ENCODE measurements at regions not wholly inside any gene's neighbourhood (a gene's known extent, or its start where the extent isn't known, plus 50 kb on each side); places are given as distances from the start of the nearest gene placed in this dataset.

DNA sequence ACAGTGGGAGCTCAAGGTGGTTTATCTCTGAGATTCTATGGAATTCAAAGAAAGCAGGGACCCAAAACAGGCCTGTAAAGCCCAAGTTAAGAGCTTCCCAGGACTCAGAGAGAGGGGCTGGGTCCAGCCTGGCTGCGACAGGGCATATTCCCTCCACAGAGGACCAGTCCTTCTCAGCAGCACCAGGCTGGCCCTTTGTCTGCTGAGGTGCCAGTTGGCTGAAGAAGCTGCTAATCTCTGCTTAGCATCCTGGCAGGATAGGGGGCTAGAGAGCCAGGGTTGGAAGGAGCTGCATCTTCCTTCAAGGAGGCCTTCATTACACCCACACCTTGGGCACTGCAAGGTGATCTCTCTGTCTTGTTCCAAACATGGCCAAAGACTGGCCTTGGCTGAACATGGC is 68.3 kb upstream of the TUNAR start:
- no peak for DNase-seq (ENCODE audit: low read depth in 2 of 2)
- TF ChIP-seq, protein P1, sequence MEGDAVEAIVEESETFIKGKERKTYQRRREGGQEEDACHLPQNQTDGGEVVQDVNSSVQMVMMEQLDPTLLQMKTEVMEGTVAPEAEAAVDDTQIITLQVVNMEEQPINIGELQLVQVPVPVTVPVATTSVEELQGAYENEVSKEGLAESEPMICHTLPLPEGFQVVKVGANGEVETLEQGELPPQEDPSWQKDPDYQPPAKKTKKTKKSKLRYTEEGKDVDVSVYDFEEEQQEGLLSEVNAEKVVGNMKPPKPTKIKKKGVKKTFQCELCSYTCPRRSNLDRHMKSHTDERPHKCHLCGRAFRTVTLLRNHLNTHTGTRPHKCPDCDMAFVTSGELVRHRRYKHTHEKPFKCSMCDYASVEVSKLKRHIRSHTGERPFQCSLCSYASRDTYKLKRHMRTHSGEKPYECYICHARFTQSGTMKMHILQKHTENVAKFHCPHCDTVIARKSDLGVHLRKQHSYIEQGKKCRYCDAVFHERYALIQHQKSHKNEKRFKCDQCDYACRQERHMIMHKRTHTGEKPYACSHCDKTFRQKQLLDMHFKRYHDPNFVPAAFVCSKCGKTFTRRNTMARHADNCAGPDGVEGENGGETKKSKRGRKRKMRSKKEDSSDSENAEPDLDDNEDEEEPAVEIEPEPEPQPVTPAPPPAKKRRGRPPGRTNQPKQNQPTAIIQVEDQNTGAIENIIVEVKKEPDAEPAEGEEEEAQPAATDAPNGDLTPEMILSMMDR (conservative IDR thresholded peaks at IDR 0.05 in 1 of 2, IDR thresholded peaks at IDR 0.05 in 1 of 2; ENCODE audit: low read depth in 1 of 2, low read length in 2 of 2) = no peak
- no peak for TF ChIP-seq EZH2 (IDR thresholded peaks at IDR 0.05; ENCODE audit: low read length, missing control alignments)

DNA sequence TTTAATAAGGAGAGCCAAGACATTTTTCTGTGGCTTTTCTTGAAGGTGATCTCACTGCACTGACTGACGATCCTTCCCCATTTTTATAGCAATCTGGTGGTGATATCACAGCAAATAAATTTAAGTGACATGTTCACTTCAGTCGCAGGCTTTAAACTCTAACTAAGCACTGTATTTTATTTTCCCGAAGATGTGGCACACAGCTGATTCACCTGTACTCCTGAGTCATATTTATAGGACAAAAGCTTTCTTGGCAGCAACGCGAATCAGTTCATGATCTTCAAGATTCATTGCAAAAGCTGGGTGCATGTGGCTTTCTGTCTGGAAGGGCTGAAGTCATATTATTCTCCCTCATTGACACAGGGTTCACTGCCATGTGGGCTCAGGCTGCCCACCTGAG is 79.8 kb upstream of the TUNAR start:
- Histone ChIP-seq H3K9ac (ENCODE audit: insufficient read depth, low read length) (no peak overlapping the region), H4K20me1 (ENCODE audit: control insufficient read depth, extremely low read depth, insufficient read depth, low read length) (no peaks in the 10 kb centered on the region), H3K27me3 (ENCODE audit: control insufficient read depth, insufficient read depth, low read length) (no peaks in the 10 kb centered on the region), H3K4me3 (replicated peaks in 1 of 4; ENCODE audit: control extremely low read depth in 1 of 4, insufficient read depth in 1 of 4, low read depth in 3 of 4, low read length in 4 of 4) (no peak overlapping the region), H3K79me2 (ENCODE audit: control insufficient read depth, insufficient read depth, low read length) (no peaks in the 10 kb centered on the region), H2AFZ (ENCODE audit: low read length) (no peak overlapping the region), H3K4me1 (ENCODE audit: control insufficient read depth, extremely low read depth, insufficient read depth, low read length) (no peaks in the 10 kb centered on the region), H3K4me2 (ENCODE audit: extremely low read depth, insufficient read depth, low read length) (no peak overlapping the region), H3K27ac (ENCODE audit: insufficient read depth, low read length) (no peak overlapping the region), H3K9me3 (ENCODE audit: control insufficient read depth, insufficient read depth, low read depth, low read length) (no peaks in the 10 kb centered on the region), H3K36me3 (ENCODE audit: control insufficient read depth, insufficient read depth, low read length) (no peaks in the 10 kb centered on the region)
- DNase-seq (ENCODE audit: low read depth in 2 of 2) = no peak
- no peak for TF ChIP-seq EZH2 (IDR thresholded peaks at IDR 0.05; ENCODE audit: low read length, missing control alignments)
- TF ChIP-seq, protein P1 (conservative IDR thresholded peaks at IDR 0.05 in 1 of 2, IDR thresholded peaks at IDR 0.05 in 1 of 2; ENCODE audit: low read depth in 1 of 2, low read length in 2 of 2) = no peak

More for the DNA sequence above, 68.3 kb upstream of the TUNAR start:
- Histone ChIP-seq H3K4me1 (ENCODE audit: control insufficient read depth, extremely low read depth, insufficient read depth, low read length) (no peaks in the 10 kb centered on the region), H3K79me2 (ENCODE audit: control insufficient read depth, insufficient read depth, low read length) (no peaks in the 10 kb centered on the region), H3K9ac (ENCODE audit: insufficient read depth, low read length) (no peak overlapping the region), H3K27me3 (ENCODE audit: control insufficient read depth, insufficient read depth, low read length) (no peaks in the 10 kb centered on the region), H2AFZ (ENCODE audit: low read length) (no peak overlapping the region), H3K4me3 (replicated peaks in 1 of 4; ENCODE audit: control extremely low read depth in 1 of 4, insufficient read depth in 1 of 4, low read depth in 3 of 4, low read length in 4 of 4) (no peak overlapping the region), H3K9me3 (ENCODE audit: control insufficient read depth, insufficient read depth, low read depth, low read length) (no peaks in the 10 kb centered on the region), H4K20me1 (ENCODE audit: control insufficient read depth, extremely low read depth, insufficient read depth, low read length) (no peaks in the 10 kb centered on the region), H3K36me3 (ENCODE audit: control insufficient read depth, insufficient read depth, low read length) (no peaks in the 10 kb centered on the region), H3K27ac (ENCODE audit: insufficient read depth, low read length) (no peak overlapping the region), H3K4me2 (ENCODE audit: extremely low read depth, insufficient read depth, low read length) (no peak overlapping the region)

DNA sequence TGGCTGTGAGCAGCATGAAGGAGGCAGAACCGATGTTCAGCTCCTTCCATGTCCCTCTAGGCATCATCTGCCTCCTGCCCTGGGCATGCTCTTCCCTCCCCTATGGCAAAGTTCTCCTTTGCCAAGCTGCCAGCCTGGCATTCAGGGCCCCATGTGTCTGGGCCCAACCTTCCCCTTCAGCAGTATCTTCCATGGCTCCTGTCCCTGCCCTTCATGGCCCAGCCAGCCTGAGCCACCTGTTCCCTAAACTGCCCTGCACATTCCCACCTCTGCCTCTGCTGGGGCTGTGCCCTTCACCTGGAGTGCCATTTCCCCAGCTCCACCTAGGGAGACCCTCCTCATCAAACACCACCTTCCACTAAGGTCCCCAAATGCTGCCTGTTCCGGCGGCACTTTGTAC is 74.0 kb upstream of the TCL1A start:
- Histone ChIP-seq H3K9ac (ENCODE audit: insufficient read depth, low read length) (no peak overlapping the region), H3K27me3 (ENCODE audit: control insufficient read depth, insufficient read depth, low read length) (no peaks in the 10 kb centered on the region), H3K9me3 (ENCODE audit: control insufficient read depth, insufficient read depth, low read depth, low read length) (no peaks in the 10 kb centered on the region), H3K4me3 (replicated peaks in 1 of 4; ENCODE audit: control extremely low read depth in 1 of 4, insufficient read depth in 1 of 4, low read depth in 3 of 4, low read length in 4 of 4) (no peak overlapping the region), H3K36me3 (ENCODE audit: control insufficient read depth, insufficient read depth, low read length) (no peaks in the 10 kb centered on the region), H4K20me1 (ENCODE audit: control insufficient read depth, extremely low read depth, insufficient read depth, low read length) (no peaks in the 10 kb centered on the region), H3K27ac (ENCODE audit: insufficient read depth, low read length) (no peak overlapping the region), H2AFZ (ENCODE audit: low read length) (no peak overlapping the region), H3K4me2 (ENCODE audit: extremely low read depth, insufficient read depth, low read length) (no peak overlapping the region), H3K4me1 (ENCODE audit: control insufficient read depth, extremely low read depth, insufficient read depth, low read length) (no peaks in the 10 kb centered on the region), H3K79me2 (ENCODE audit: control insufficient read depth, insufficient read depth, low read length) (no peaks in the 10 kb centered on the region)
- no peak for DNase-seq (ENCODE audit: low read depth in 2 of 2)
- TF ChIP-seq EZH2 (IDR thresholded peaks at IDR 0.05; ENCODE audit: low read length, missing control alignments) = no peak
- TF ChIP-seq, protein P1 (conservative IDR thresholded peaks at IDR 0.05 in 1 of 2, IDR thresholded peaks at IDR 0.05 in 1 of 2; ENCODE audit: low read depth in 1 of 2, low read length in 2 of 2) = no peak

Measured in fibroblast of lung (primary cell).